Activated naive CD4-positive, alpha-beta T cell (primary cell): ENCODE measurements at regions not wholly inside any gene's neighbourhood (a gene's known extent, or its start where the extent isn't known, plus 50 kb on each side); places are given as distances from the start of the nearest gene placed in this dataset.

Experiments used
- DNase-seq, 4 experiments: peaks; one replicate each; lab custom pipeline; 2025; lab: John Stamatoyannopoulos, UW

- DNase-seq, result no peak
Observed at GRCh38 chr7:21221130-21221529, 206.8 kb upstream of the SP4 start.

- DNase-seq, result no peak
Observed at GRCh38 chr7:21238400-21239116, 189.3 kb upstream of the SP4 start.

DNA sequence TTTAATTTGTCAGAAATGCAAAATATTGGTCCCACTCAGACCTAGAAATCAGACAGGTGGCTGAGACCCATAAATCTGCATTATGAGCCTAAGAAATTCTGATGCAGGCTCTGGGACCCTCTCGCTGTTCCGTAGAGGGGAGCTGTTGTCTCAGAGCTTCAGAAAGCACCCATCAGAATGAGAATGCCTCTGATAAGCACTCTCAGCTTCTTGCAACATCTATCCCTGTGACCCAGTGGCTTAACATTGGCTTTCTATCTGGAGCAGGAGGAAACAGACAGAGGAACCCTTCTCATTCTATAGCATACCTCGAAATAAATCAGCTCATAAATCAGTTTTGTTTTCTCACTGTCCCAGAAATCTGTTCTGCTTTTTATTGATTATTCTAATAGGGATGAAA, 184.6 kb upstream of the SP4 start:
- no peak for DNase-seq

DNA sequence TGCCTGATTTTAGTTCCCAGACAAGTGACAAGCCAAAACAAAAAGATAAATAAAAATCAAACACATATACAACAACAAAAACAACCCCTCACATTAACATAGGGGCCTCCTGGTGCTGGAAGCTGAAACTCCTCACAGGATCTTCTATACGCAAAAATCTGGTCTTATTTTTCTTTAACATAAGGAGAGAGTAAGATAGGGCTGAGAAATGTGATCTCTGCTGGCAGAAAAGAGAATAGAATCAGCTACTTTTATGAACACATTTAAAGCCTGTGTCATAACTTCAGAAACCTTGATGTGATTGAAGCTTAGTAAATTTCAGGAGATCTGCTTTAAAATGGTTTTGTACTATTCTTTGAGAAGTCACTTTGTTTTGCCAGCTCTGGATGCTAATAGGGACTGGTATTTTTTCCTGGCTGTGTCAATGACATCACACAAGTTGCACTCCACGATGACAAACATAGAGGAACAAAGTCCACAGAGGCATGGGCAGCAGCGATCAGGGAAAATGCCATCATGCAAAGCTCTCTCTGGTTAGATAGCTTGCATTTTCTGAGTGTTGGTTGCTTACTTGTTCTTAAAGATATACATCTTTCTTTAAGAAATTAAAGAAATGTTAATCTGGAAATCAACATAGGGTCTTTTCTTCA, 176.6 kb upstream of the SP4 start:
- DNase-seq, result no peak

DNA sequence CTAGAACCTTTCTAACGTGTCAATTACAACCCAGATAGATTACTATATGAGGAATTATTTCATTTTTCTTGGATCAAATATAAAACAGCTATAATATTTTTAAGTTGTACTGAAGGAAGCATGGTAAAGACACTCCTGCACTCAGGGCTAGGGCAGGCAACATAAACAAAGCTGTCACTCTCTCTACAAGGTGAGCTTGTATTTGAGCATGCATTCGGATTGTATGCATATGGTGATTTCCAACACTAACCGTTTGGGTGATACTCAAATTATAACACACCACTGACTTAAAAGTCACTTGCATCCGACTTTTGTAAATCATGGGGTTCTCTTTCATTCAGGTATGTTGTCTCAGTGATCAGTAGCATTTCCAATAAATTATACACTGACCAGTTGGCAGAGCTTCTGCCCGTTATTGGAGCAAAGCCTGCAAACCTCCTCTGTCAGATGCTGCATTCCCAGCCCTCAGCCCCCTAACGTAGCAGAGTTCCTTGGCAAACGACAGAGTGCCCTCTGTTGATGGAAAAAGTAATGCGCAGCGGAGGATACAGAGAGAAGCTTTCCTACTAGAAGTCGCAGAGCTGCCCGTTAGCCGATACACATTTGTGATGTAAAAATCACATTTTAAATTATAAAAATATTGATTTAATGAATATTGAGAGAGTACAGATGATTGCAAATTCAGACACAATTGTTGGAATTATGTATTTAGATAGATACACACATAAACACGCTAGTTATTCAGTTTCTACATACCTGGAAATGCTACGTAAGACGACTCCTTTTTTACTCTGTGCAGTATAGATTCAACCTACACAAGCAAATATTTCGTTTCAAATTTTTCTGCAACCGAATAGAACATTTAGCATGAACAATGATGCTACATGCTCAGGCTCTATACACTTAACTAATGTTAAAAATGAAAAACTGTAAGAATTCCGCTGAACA, 173.9 kb upstream of the SP4 start:
- no peak for DNase-seq

DNA sequence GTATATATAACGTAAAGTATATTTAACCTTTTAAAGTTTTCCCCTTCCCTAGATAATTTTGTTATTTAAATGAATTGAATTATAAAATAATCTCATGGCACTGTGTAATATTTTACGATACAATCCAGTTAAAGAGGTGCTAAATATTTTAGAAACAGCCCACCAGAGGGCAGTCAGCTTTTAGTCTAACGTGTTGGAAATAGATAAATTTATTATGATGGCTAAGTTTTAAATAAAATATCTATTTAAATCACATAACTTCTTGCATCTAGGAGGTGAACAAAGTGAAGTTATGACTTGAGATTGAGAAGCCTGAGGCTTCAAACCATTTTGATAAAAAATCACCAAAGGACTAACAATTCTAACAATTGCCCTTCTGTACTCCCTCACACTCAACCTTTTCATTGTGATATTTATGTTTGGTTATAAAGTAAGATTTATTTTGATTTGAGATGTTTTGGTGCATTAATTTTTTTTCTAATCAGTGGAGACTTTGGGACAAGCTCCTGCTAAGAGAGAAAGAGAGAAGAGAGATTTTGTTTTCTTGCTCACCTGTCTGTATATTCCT, 171.5 kb upstream of the SP4 start:
- DNase-seq, result peak in 1 of 4 experiments; percentile 1

- no peak for DNase-seq
Observed at GRCh38 chr7:21260939-21261338, 166.9 kb upstream of the SP4 start.

GRCh38 chr7:21261627-21262594, 166.0 kb upstream of the SP4 start:
- DNase-seq, result peak in 2 of 4 experiments; percentile 2 to 5

DNA sequence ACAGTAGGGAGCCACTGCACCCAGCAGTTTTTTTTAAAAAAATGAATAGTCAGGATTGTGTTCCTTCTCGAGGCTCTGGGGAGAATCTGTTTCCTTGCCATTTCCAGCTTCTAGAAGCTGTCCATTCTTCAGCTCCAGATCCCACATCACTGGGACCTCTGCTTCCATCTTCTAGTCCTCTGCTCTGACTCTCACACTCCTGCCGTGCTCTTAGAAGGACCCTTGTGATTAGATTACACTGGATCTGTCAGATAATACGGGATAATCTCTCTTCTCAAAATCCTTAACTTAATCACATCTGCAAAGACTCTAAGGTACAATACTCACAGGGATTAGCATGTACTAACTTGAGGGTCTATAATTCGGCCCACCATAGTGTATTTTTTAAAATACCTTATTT, 158.9 kb upstream of the SP4 start:
- no peak for DNase-seq

DNA sequence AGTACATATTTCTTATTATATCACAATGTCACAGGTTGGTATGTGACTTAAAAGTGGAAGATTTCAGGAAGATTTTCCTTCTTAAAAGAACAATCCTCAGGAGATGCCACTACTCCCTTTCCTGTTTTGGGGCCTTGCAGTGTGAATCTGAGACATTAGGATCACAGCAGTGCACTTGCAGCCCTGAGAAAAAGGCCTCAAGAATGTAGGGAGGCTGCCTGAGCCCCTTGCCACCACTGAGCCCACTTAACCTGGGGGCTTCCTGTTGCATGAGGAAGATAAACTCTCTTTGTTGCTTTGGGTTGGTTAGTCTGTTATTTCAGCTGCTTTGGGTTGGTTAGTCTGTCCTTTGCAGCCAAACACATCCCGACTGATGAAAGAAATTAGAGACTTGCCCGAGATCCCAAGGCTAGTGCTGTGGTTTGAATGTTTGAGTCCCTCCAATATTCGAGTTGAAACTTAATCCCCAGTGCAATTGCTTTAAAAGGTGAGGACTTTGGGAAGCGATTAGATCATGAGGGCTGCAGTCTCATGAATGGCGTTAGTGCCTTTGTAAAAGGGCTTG, 151.3 kb upstream of the SP4 start:
- DNase-seq, result no peak

- no peak for DNase-seq
Observed at GRCh38 chr7:21278944-21279343, 148.9 kb upstream of the SP4 start.

DNA sequence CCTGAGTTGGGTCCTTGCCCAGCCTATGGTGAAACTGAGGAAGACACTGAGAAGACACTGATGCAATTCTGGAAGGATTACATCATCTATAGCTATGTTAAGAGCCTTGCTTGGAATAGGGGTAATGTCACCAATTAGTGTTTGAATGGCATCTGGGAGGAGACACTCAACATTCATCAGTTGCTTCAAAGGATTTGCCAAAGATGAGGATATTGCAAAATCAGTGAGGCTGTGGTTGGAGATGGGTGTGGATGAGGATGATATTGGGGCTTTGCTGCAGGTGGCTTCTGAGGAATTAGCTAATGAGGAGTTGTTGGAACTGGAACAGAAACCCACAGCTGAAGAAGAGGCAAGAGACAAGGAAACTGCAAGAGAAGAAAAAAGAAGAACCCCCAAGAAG, 146.7 kb upstream of the SP4 start:
- no peak for DNase-seq

DNA sequence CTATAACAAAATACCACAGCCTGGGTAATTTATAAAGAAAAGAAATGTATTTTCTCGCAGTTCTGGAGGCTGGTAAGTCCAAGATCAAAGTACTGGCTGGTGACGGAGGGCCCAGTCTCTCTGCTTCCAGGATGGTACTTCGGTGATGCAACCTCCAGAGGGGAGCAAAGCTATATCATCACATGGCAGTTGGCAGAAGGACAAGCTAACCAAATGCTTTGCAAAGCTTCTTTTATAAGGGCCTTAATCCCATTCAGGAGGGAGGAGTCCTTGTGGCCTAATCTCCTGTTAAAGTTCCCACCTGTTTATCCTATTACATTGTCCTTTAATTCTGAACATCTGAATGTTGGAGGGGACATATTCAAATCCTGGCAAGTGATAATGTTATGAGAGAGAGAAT, 134.1 kb upstream of the SP4 start:
- no peak for DNase-seq

GRCh38 chr7:21299766-21300165, 128.1 kb upstream of the SP4 start:
- DNase-seq, result no peak

- DNase-seq, result no peak
Observed at GRCh38 chr7:21300692-21301091, 127.2 kb upstream of the SP4 start.

DNA sequence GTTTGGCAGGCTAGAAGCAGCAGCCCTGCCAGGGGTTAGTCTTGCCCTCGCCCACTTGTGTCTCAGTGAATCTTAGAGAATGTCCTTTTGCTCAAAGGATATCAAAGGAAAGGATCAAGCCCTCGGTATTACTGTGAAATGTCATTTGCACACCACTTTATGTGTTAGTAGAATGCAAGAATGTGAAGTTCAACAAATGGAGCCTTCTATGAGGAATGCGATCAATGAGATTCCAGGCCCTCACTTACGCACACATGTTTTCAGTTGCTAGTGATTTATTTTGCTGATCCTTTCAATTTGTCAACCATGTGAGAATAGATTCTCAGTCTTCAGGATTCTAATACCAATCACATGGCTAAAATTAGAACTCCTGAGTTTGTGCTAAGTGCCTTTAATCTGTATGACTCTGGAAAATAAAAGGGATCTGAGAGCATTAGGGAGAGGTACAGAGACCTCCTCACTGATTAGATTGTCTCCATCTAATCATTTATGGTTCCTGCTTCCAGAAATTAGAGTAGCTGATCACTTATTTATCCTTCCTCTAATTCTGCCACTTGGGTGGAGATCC, 123.0 kb upstream of the SP4 start:
- no peak for DNase-seq

- no peak for DNase-seq
Observed at GRCh38 chr7:21305455-21306235, 122.2 kb upstream of the SP4 start.

DNA sequence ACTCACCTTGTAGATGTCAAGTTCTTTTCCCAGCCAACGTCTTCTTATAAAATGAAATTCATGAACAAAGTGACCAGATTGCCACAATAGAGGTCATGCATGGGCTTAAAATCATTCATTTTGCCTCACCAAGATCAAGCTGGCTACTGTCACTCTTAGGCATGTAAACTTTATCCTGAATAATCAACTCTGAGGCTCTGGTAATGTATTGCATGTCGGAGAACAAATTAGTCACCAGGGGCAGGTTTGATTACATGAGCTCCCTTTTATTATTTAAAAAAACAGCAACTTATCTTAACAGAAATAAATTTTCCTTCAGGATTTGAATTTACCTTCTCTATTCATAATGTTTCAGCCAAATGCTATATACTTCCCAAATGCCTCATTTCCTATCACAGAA, 112.9 kb upstream of the SP4 start:
- DNase-seq, result no peak

DNA sequence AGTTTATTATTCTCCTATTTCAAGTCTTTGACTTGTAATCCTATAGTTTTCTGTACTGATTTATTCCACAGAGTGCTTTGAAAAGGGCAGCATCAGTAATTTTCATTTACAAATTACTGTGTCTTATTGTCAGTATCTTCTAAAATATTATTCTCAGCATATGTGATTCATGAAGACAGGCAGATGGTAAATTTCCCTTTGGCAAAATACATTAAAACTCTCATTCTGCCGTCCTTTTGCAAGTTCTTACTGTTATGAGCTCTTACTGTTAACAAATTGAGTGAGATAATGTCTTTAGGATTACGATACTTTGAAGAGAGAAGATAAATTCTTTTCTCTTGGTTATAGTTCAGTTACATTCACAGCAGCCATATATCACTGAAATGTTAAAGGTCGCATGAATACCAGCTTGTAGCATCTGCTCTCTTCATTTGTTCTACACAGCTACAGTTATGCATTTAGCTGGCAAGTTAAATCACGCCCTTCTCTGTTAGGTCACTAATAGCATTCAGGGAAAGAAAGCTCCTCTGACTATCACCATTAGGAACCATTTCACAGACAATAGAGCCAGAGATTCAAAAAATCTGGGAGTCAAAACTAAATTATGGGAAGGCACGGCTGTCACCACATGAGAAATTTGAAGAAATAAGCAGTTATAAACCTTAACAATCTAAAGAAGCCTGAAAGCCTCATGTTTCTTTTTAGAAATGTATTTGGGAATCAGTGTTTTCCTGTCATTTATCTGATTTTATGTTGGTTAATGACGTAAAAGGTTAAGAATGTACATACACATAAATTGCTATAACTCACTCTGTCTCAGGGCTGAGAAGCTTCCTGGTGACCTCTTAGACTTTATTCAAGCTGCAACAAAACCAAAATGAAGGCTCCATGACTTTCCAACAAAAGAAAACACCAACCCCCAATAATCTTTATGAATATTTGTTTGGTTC, 109.6 kb upstream of the SP4 start:
- DNase-seq, result no peak
